H9 (cell line): ENCODE measurements at regions not wholly inside any gene's neighbourhood (a gene's known extent, or its start where the extent isn't known, plus 50 kb on each side); places are given as distances from the start of the nearest gene placed in this dataset.

ENCODE experiments used
- DNase-seq: peaks from one replicate; pipeline ENCODE4 v3.0.0-alpha.2; 2017
- H2AFZ ChIP-seq: one replicate; pipeline ENCODE4 v1.6.1; 2013; ENCODE audit warnings: mild to moderate bottlenecking, low read length, control low read depth, moderate library complexity
- H2AK5ac ChIP-seq: 2 replicates; pipeline ENCODE4 v1.6.1; 2013; ENCODE audit warnings: low read length, control low read depth, mixed read lengths; ENCODE audit not compliant: insufficient read length
- H2BK120ac ChIP-seq: one replicate; pipeline ENCODE4 v1.6.1; 2013; ENCODE audit warnings: low read depth, mild to moderate bottlenecking, low read length, control low read depth, inconsistent platforms; ENCODE audit not compliant: poor library complexity, severe bottlenecking
- H2BK12ac ChIP-seq: 2 replicates; pipeline ENCODE4 v1.6.1; 2013; ENCODE audit warnings: low read length, control low read depth, mixed read lengths, low read depth; ENCODE audit not compliant: insufficient read length
- H2BK15ac ChIP-seq: 2 replicates; pipeline ENCODE4 v1.6.1; 2013; ENCODE audit warnings: low read depth, low read length, control low read depth
- H2BK20ac ChIP-seq: one replicate; pipeline ENCODE4 v1.6.1; 2013; ENCODE audit warnings: low read depth, mild to moderate bottlenecking, low read length, control low read depth, inconsistent platforms; ENCODE audit not compliant: poor library complexity, severe bottlenecking
- H2BK5ac ChIP-seq: 2 replicates; pipeline ENCODE4 v1.6.1; 2013; ENCODE audit warnings: low read length, control low read depth, mixed read lengths; ENCODE audit not compliant: insufficient read length
- H3K14ac ChIP-seq: 2 replicates; pipeline ENCODE4 v1.6.1; 2013; ENCODE audit warnings: low read length, control low read depth; ENCODE audit not compliant: insufficient read depth
- H3K18ac ChIP-seq: 2 replicates; pipeline ENCODE4 v1.6.1; 2013; ENCODE audit warnings: low read depth, mild to moderate bottlenecking, mixed read lengths, low read length, control low read depth; ENCODE audit not compliant: insufficient read length
- H3K23ac ChIP-seq: 2 replicates; pipeline ENCODE4 v1.6.1; 2013; ENCODE audit warnings: low read length, control low read depth, mixed read lengths, low read depth; ENCODE audit not compliant: insufficient read length
- H3K23me2 ChIP-seq: 2 replicates; pipeline ENCODE4 v1.6.1; 2013; ENCODE audit warnings: low read depth, mild to moderate bottlenecking, mixed read lengths, low read length, control low read depth; ENCODE audit not compliant: insufficient read length, poor library complexity, severe bottlenecking
- H3K27ac ChIP-seq: 2 replicates; pipeline ENCODE4 v1.5.1; 2013; ENCODE audit warnings: low read length, control low read depth, mixed read lengths, low read depth; ENCODE audit not compliant: insufficient read length
- H3K27me3 ChIP-seq: 2 replicates; pipeline ENCODE4 v1.6.1; 2013; ENCODE audit warnings: low read length, control low read depth, inconsistent platforms; ENCODE audit not compliant: insufficient read depth
- H3K4ac ChIP-seq: 2 replicates; pipeline ENCODE4 v1.6.1; 2013; ENCODE audit warnings: low read depth, mild to moderate bottlenecking, control low read depth, inconsistent platforms, low read length, moderate library complexity
- H3K4me1 ChIP-seq: 2 replicates; pipeline ENCODE4 v1.6.1; 2013; ENCODE audit warnings: low read length, control low read depth, inconsistent platforms; ENCODE audit not compliant: insufficient read depth
- H3K4me2 ChIP-seq: 2 replicates; pipeline ENCODE4 v1.6.1; 2013; ENCODE audit warnings: low read length, control low read depth, mixed read lengths; ENCODE audit not compliant: insufficient read length, insufficient read depth
- H3K56ac ChIP-seq: 2 replicates; pipeline ENCODE4 v1.6.1; 2013; ENCODE audit warnings: low read depth, mild to moderate bottlenecking, mixed read lengths, low read length, control low read depth; ENCODE audit not compliant: insufficient read length
- H3K79me1 ChIP-seq: 2 replicates; pipeline ENCODE4 v1.6.1; 2013; ENCODE audit warnings: low read depth, mild to moderate bottlenecking, moderate library complexity, low read length, control low read depth, inconsistent platforms; ENCODE audit not compliant: insufficient read depth, poor library complexity, severe bottlenecking
- H3K79me2 ChIP-seq: 2 replicates; pipeline ENCODE4 v1.6.1; 2013; ENCODE audit warnings: low read length, control low read depth, inconsistent platforms; ENCODE audit not compliant: insufficient read depth
- H3K9ac ChIP-seq: 2 replicates; pipeline ENCODE4 v1.6.1; 2013; ENCODE audit warnings: low read length, control low read depth, mixed read lengths; ENCODE audit not compliant: insufficient read length; ENCODE audit errors: extremely low read depth
- H3K9me3 ChIP-seq: one replicate; pipeline ENCODE4 v1.6.1; 2013; ENCODE audit warnings: low read depth, low read length, inconsistent platforms; ENCODE audit not compliant: control insufficient read depth
- H3T11ph ChIP-seq: one replicate; pipeline ENCODE4 v1.6.1; 2013; ENCODE audit warnings: mild to moderate bottlenecking, low read length, control low read depth, inconsistent platforms
- H4K20me1 ChIP-seq: one replicate; pipeline ENCODE4 v1.6.1; 2013; ENCODE audit not compliant: control insufficient read depth, insufficient read length, insufficient read depth
- H4K5ac ChIP-seq: 2 replicates; pipeline ENCODE4 v1.6.1; 2013; ENCODE audit warnings: low read depth, mild to moderate bottlenecking, mixed read lengths, low read length, control low read depth; ENCODE audit not compliant: insufficient read length
- H4K8ac ChIP-seq: replicated peaks from 2 replicates; pipeline ENCODE4 v1.6.1; 2013; ENCODE audit warnings: low read length, control low read depth, mixed read lengths, low read depth; ENCODE audit not compliant: insufficient read length
- H4K91ac ChIP-seq: 2 replicates; pipeline ENCODE4 v1.6.1; 2013; ENCODE audit warnings: low read depth, mild to moderate bottlenecking, moderate library complexity, mixed read lengths, low read length, control low read depth; ENCODE audit not compliant: insufficient read length
- H3K27ac Mint-ChIP-seq, 3 experiments: 2 replicates in 2 of 3; 3 replicates in 1 of 3; pipeline ENCODE4 v1.8.0; 2020 to 2021; ENCODE audit warnings: mixed read lengths in 3 of 3, mild to moderate bottlenecking in 1 of 3, moderate library complexity in 1 of 3
- H3K27me3 Mint-ChIP-seq: 2 replicates; pipeline ENCODE4 v1.8.0; 2021; ENCODE audit warnings: low read depth, mild to moderate bottlenecking, moderate library complexity, mixed read lengths
- H3K36me3 Mint-ChIP-seq, 3 experiments: 2 replicates in 2 of 3; 3 replicates in 1 of 3; pipeline ENCODE4 v1.8.0; 2020 to 2021; ENCODE audit warnings: low read depth in 3 of 3, mixed read lengths in 3 of 3; ENCODE audit not compliant: insufficient read depth in 1 of 3
- H3K4me1 Mint-ChIP-seq, 2 experiments: 2 replicates each; pipeline ENCODE4 v1.8.0; 2020; ENCODE audit warnings: mixed read lengths in 2 of 2
- H3K4me3 Mint-ChIP-seq, 2 experiments: 2 replicates in 1 of 2; 3 replicates in 1 of 2; pipeline ENCODE4 v1.8.0; 2020 to 2021; ENCODE audit warnings: mild to moderate bottlenecking in 2 of 2, mixed read lengths in 2 of 2, moderate library complexity in 1 of 2
- H3K9me3 Mint-ChIP-seq, 2 experiments: 2 replicates in 1 of 2; 3 replicates in 1 of 2; pipeline ENCODE4 v1.8.0; 2020; ENCODE audit warnings: mild to moderate bottlenecking in 2 of 2, mixed read lengths in 2 of 2, moderate library complexity in 1 of 2
- WGBS: extraction: QIAGEN DNeasy Blood & Tissue Kit; methylation state at CpG from one replicate; pipeline ENCODE4 v1.1.7; 2013; ENCODE audit warnings: missing lambda C conversion rate, low lambda C conversion rate, mixed read lengths; ENCODE audit not compliant: insufficient read length; ENCODE audit errors: extremely low coverage; 5-methylcytosine and 5-hydroxymethylcytosine counted together
- TF ChIP-seq, protein P1 (sequence below): fragments of 200-600 bp; sonication (generic); conservative IDR thresholded peaks from 3 replicates; pipeline ENCODE4 v1.8.0; 2021; ENCODE audit warnings: antibody characterized with exemption, mild to moderate bottlenecking

DNA sequence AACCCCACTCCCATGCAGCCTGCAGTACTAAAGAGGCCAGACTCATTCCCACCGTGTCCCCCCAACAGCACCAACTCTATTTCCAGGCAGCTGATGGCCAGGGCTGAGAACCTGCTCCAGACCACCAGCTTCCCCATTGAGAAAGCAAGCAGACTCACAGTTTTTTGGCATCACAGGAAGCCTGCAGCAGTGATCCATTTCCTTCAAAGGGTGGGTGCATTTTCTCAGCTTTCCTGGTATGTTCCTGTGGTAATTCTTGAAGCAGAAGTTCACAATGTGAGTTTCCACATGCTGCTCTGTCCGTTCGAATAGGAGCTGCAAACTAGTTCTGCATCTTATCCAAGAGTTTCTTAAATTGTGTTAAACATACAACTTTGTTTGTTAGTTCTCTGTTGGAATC, 1249.6 kb upstream of the FAM98A start:
- Mint-ChIP-seq H3K27ac (no peak overlapping the region), H3K9me3 (peaks cover 0 to 3% of the 10 kb centered on the region in 2 experiments; a peak in 2 of 5 replicates), H3K27me3 (no peaks in the 10 kb centered on the region), H3K4me3 (no peak overlapping the region), H3K36me3 (no peaks in the 10 kb centered on the region), H3K4me1 (peaks cover 13 to 21% of the 10 kb centered on the region in 2 experiments)
- H3K27ac ChIP-seq, result no peak overlapping the region
- no peak for DNase-seq
- no peaks in the 10 kb centered on the region for H3K27me3 ChIP-seq
- WGBS, result no CpG with 5 or more reads among the region's 3 CpGs
- H2BK20ac ChIP-seq, result no peak overlapping the region
- H3K4ac ChIP-seq, result no peak overlapping the region
- H4K8ac ChIP-seq, result no peak overlapping the region
- no peaks in the 10 kb centered on the region for H3K23me2 ChIP-seq
- no peaks in the 10 kb centered on the region for H3K9me3 ChIP-seq
- H3K14ac ChIP-seq, result no peak overlapping the region
- H3K79me1 ChIP-seq, result no peaks in the 10 kb centered on the region
- no peak overlapping the region for H3K56ac ChIP-seq
- TF ChIP-seq, protein P1, sequence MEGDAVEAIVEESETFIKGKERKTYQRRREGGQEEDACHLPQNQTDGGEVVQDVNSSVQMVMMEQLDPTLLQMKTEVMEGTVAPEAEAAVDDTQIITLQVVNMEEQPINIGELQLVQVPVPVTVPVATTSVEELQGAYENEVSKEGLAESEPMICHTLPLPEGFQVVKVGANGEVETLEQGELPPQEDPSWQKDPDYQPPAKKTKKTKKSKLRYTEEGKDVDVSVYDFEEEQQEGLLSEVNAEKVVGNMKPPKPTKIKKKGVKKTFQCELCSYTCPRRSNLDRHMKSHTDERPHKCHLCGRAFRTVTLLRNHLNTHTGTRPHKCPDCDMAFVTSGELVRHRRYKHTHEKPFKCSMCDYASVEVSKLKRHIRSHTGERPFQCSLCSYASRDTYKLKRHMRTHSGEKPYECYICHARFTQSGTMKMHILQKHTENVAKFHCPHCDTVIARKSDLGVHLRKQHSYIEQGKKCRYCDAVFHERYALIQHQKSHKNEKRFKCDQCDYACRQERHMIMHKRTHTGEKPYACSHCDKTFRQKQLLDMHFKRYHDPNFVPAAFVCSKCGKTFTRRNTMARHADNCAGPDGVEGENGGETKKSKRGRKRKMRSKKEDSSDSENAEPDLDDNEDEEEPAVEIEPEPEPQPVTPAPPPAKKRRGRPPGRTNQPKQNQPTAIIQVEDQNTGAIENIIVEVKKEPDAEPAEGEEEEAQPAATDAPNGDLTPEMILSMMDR, result no peak
- H3K9ac ChIP-seq, result no peak overlapping the region
- H4K91ac ChIP-seq, result no peak overlapping the region
- no peak overlapping the region for H3K23ac ChIP-seq
- no peak overlapping the region for H2BK15ac ChIP-seq
- H3K79me2 ChIP-seq, result no peaks in the 10 kb centered on the region
- H3T11ph ChIP-seq, result no peak overlapping the region
- no peak overlapping the region for H2BK120ac ChIP-seq
- H3K18ac ChIP-seq, result no peak overlapping the region
- no peak overlapping the region for H3K4me2 ChIP-seq
- H3K4me1 ChIP-seq, result no peaks in the 10 kb centered on the region
- no peak overlapping the region for H2BK5ac ChIP-seq
- no peak overlapping the region for H4K5ac ChIP-seq
- no peak overlapping the region for H2AFZ ChIP-seq
- no peaks in the 10 kb centered on the region for H4K20me1 ChIP-seq
- no peak overlapping the region for H2AK5ac ChIP-seq
- H2BK12ac ChIP-seq, result no peak overlapping the region
